Muscle layer of colon (tissue), 2 donors: ENCODE measurements at regions not wholly inside any gene's neighbourhood (a gene's known extent, or its start where the extent isn't known, plus 50 kb on each side); places are given as distances from the start of the nearest gene placed in this dataset.

ENCODE experiments used
- H3K27ac ChIP-seq: one replicate; pipeline ENCODE4 v1.7.0; 2013; ENCODE audit warnings: low read depth, mild to moderate bottlenecking, low read length, moderate library complexity
- H3K27me3 ChIP-seq, 2 donors: one replicate each; pipeline ENCODE4 v1.7.0; 2013; ENCODE audit warnings: low read length in 2 of 2, mild to moderate bottlenecking in 2 of 2; ENCODE audit not compliant: insufficient read depth in 2 of 2, control insufficient read depth in 1 of 2
- H3K36me3 ChIP-seq: one replicate; pipeline ENCODE4 v1.7.0; 2013; ENCODE audit warnings: mild to moderate bottlenecking, low read length; ENCODE audit not compliant: insufficient read depth
- H3K4me1 ChIP-seq: one replicate; pipeline ENCODE4 v1.7.0; 2013; ENCODE audit warnings: mild to moderate bottlenecking, low read length; ENCODE audit not compliant: insufficient read depth
- H3K4me3 ChIP-seq, 2 donors: one replicate each; pipeline ENCODE4 v1.7.0; 2013; ENCODE audit warnings: low read length in 2 of 2, low read depth in 1 of 2, mild to moderate bottlenecking in 1 of 2, moderate library complexity in 1 of 2
- H3K9ac ChIP-seq: one replicate; pipeline ENCODE4 v1.7.0; 2013; ENCODE audit warnings: low read length
- H3K9me3 ChIP-seq: one replicate; pipeline ENCODE4 v1.7.0; 2013; ENCODE audit warnings: mild to moderate bottlenecking, low read length
- donor health status: abdominal sarcoma.
- donor health status: Adenocarcinoma of cecum.

GRCh38 chr20:48266571-48266970, 481.3 kb upstream of the SULF2 start:
- Histone ChIP-seq H3K4me3 (no peak overlapping the region), H3K4me1 (peaks cover 18% of the 10 kb centered on the region), H3K27me3 (no peaks in the 10 kb centered on the region), H3K9ac (no peak overlapping the region), H3K36me3 (no peaks in the 10 kb centered on the region), H3K27ac (no peak overlapping the region), H3K9me3 (no peaks in the 10 kb centered on the region)

DNA sequence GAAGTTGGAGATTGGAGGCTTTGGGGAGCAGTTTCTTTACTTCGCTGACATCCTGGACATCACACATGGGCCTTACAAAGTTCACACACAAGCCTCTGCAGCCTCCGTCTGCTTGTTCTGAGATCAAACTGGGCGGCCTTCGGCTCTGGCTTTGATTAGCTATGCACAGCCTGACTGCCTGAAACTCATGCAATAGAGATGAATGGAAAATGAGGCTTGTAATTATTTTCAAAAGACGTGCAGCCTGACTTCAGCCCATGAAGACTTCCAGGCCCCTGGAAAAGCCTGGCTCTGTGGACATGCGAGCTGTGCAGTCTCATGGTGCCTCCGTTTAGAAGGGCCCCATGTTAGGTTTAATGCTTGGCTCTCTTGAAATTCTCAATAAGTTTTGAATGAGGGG, 480.5 kb upstream of the SULF2 start:
- Histone ChIP-seq H3K27me3 (no peaks in the 10 kb centered on the region), H3K4me1 (peaks cover 18% of the 10 kb centered on the region), H3K36me3 (no peaks in the 10 kb centered on the region), H3K9me3 (no peaks in the 10 kb centered on the region), H3K9ac (no peak overlapping the region), H3K4me3 (no peak overlapping the region), H3K27ac (no peak overlapping the region)

GRCh38 chr20:48262955-48263354, 477.7 kb upstream of the SULF2 start:
- Histone ChIP-seq H3K9me3 (no peaks in the 10 kb centered on the region), H3K4me1 (peaks cover 8% of the 10 kb centered on the region), H3K27ac (no peak overlapping the region), H3K36me3 (no peaks in the 10 kb centered on the region), H3K9ac (no peak overlapping the region), H3K4me3 (no peak overlapping the region), H3K27me3 (no peaks in the 10 kb centered on the region)

GRCh38 chr20:48262466-48262865, 477.2 kb upstream of the SULF2 start:
- Histone ChIP-seq H3K27ac (no peak overlapping the region), H3K9ac (no peak overlapping the region), H3K4me1 (peaks cover 8% of the 10 kb centered on the region), H3K36me3 (no peaks in the 10 kb centered on the region), H3K27me3 (no peaks in the 10 kb centered on the region), H3K9me3 (no peaks in the 10 kb centered on the region), H3K4me3 (no peak overlapping the region)

- Histone ChIP-seq H3K4me1 (peaks cover 8% of the 10 kb centered on the region), H3K36me3 (no peaks in the 10 kb centered on the region), H3K27ac (no peak overlapping the region), H3K27me3 (no peaks in the 10 kb centered on the region), H3K9me3 (no peaks in the 10 kb centered on the region), H3K9ac (no peak overlapping the region), H3K4me3 (no peak overlapping the region)
Measured at GRCh38 chr20:48261398-48261910, 476.2 kb upstream of the SULF2 start.

- H3K27ac ChIP-seq: no peak overlapping the region
Measured at GRCh38 chr20:48260129-48260756, 475.0 kb upstream of the SULF2 start.

DNA sequence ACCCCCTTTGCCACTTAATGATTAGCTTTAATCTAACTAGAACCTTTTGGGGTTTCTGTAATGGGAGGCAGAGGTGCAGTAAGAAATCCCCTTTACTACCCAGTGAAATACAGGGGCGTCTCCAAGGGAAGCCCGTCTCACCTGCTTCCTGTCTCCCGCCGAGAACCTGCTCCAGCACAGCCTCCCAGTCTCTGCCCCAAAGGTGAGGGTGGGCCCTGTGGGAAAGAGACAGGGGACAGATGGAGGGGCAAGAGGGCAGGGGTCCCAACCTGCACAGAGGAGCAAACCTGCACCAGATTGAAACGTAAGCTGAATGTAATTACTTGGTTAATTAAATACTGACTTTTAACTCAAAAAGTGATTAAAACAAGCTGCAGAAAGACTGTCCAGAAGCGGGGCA, 474.2 kb upstream of the SULF2 start:
- Histone ChIP-seq H3K36me3 (no peaks in the 10 kb centered on the region), H3K27me3 (no peaks in the 10 kb centered on the region), H3K9me3 (no peaks in the 10 kb centered on the region), H3K27ac (no peak overlapping the region), H3K9ac (no peak overlapping the region), H3K4me3 (no peak overlapping the region), H3K4me1 (no peaks in the 10 kb centered on the region)

More at GRCh38 chr20:48260129-48260756, 475.0 kb upstream of the SULF2 start:
- no peak overlapping the region for H3K9ac ChIP-seq
- H3K4me3 ChIP-seq: no peak overlapping the region
- H3K9me3 ChIP-seq: no peaks in the 10 kb centered on the region
- H3K36me3 ChIP-seq: no peaks in the 10 kb centered on the region
- H3K27me3 ChIP-seq: no peaks in the 10 kb centered on the region
- H3K4me1 ChIP-seq: no peaks in the 10 kb centered on the region

- H3K4me3 ChIP-seq: no peak overlapping the region
- no peaks in the 10 kb centered on the region for H3K36me3 ChIP-seq
- no peak overlapping the region for H3K27ac ChIP-seq
- H3K27me3 ChIP-seq: no peaks in the 10 kb centered on the region
- no peaks in the 10 kb centered on the region for H3K9me3 ChIP-seq
- no peaks in the 10 kb centered on the region for H3K4me1 ChIP-seq
- no peak overlapping the region for H3K9ac ChIP-seq
Measured at GRCh38 chr20:48257833-48258232, 472.6 kb upstream of the SULF2 start.

GRCh38 chr20:48247961-48248360, 462.7 kb upstream of the SULF2 start:
- no peaks in the 10 kb centered on the region for H3K36me3 ChIP-seq
- no peaks in the 10 kb centered on the region for H3K9me3 ChIP-seq
- H3K27ac ChIP-seq: no peak overlapping the region
- H3K9ac ChIP-seq: no peak overlapping the region
- peaks cover 5% of the 10 kb centered on the region for H3K4me1 ChIP-seq
- H3K27me3 ChIP-seq: no peaks in the 10 kb centered on the region
- no peak overlapping the region for H3K4me3 ChIP-seq

DNA sequence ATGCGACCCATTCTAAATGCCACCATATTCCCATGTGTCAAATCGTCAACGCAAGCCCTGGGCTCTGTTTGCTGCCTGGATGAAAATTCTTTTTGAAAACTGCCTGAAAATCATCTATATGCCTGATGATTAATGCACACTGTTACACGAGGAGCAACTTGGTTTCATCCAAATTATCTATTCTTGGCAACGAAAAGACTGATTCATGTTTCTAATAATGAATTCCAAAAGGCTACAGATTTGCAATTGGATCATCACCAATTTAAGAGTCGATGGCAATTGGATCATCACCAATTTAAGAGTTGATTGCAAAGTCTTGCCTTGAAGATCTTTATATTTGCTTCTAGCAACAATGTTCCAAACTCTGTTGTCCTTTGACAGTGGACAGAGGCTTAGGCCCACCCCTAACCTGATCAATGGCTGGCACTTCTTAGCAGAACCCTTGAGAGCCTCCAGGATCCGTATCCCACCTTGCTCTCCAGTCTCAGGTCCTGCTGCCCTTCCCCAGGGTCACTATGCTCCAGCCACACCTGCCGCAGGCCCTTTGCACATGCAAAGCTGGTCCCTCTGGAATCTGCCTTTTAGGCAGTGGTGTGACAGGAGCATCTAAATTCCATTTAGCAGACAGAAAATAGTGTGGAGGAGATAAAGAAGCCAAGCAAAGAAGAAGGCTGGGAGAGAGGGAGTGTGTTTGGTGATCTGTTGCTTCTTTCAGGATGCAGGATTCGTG, 460.9 kb upstream of the SULF2 start:
- no peak overlapping the region for H3K4me3 ChIP-seq

GRCh38 chr20:48242623-48243022, 457.3 kb upstream of the SULF2 start:
- Histone ChIP-seq H3K36me3 (no peaks in the 10 kb centered on the region), H3K9ac (no peak overlapping the region), H3K4me3 (no peak overlapping the region), H3K9me3 (no peaks in the 10 kb centered on the region), H3K27ac (no peak overlapping the region), H3K4me1 (peaks cover 11% of the 10 kb centered on the region), H3K27me3 (no peaks in the 10 kb centered on the region)

More for the DNA sequence above, 460.9 kb upstream of the SULF2 start:
- H3K4me1 ChIP-seq: peaks cover 5% of the 10 kb centered on the region
- no peaks in the 10 kb centered on the region for H3K36me3 ChIP-seq
- no peak overlapping the region for H3K27ac ChIP-seq
- H3K9me3 ChIP-seq: no peaks in the 10 kb centered on the region
- no peak overlapping the region for H3K9ac ChIP-seq
- no peaks in the 10 kb centered on the region for H3K27me3 ChIP-seq

- H3K27ac ChIP-seq: no peak overlapping the region
Measured at GRCh38 chr20:48241482-48241881, 456.2 kb upstream of the SULF2 start.

More at GRCh38 chr20:48241482-48241881, 456.2 kb upstream of the SULF2 start:
- H3K9ac ChIP-seq: no peak overlapping the region
- H3K4me1 ChIP-seq: peaks cover 14% of the 10 kb centered on the region
- no peak overlapping the region for H3K4me3 ChIP-seq
- H3K9me3 ChIP-seq: no peaks in the 10 kb centered on the region
- no peaks in the 10 kb centered on the region for H3K27me3 ChIP-seq
- no peaks in the 10 kb centered on the region for H3K36me3 ChIP-seq
